Ascending aorta (tissue), 2 donors: ENCODE measurements at regions not wholly inside any gene's neighbourhood (a gene's known extent, or its start where the extent isn't known, plus 50 kb on each side); places are given as distances from the start of the nearest gene placed in this dataset.

ENCODE experiments used
- DNase-seq, 2 donors: peaks; one replicate each; pipeline ENCODE4 v3.0.0-alpha.2; 2019; ENCODE audit warnings: low spot score in 2 of 2
- H3K27ac ChIP-seq, 2 donors: fragments of 200-600 bp; sonication (generic); one replicate each; pipeline ENCODE4 v1.5.1; 2016 to 2017; ENCODE audit warnings: mild to moderate bottlenecking in 1 of 2
- H3K27me3 ChIP-seq: fragments of 200-600 bp; sonication (generic); one replicate; pipeline ENCODE4 v1.5.1; 2017
- H3K36me3 ChIP-seq, 2 donors: fragments of 200-600 bp; sonication (generic); one replicate each; pipeline ENCODE4 v1.5.1; 2016
- H3K4me1 ChIP-seq, 2 donors: fragments of 200-600 bp; sonication (generic); one replicate each; pipeline ENCODE4 v1.5.1; 2016 to 2017; ENCODE audit warnings: mild to moderate bottlenecking in 1 of 2
- H3K4me3 ChIP-seq, 2 donors: fragments of 200-600 bp; sonication (generic); one replicate each; pipeline ENCODE4 v1.5.1; 2016 to 2017; ENCODE audit warnings: mild to moderate bottlenecking in 1 of 2
- H3K9me3 ChIP-seq, 2 donors: fragments of 200-600 bp; sonication (generic); one replicate each; pipeline ENCODE4 v1.5.1; 2016
- intact Hi-C: fragments of 100-400 bp; cut with DNase I; formaldehyde crosslinking; loops from one replicate; pipeline ENCODE4 v1.15.1; 2023
- TF ChIP-seq, protein P1 (sequence below), 3 experiments: fragments of 200-600 bp in 2 of 3; fragments of 450-650 bp in 1 of 3; sonication (generic) in 2 of 3; IDR thresholded peaks; one replicate each; pipeline ENCODE4 v1.5.1; 2016 to 2019; ENCODE audit warnings: antibody characterized with exemption in 3 of 3, mild to moderate bottlenecking in 1 of 3, moderate library complexity in 1 of 3

DNA sequence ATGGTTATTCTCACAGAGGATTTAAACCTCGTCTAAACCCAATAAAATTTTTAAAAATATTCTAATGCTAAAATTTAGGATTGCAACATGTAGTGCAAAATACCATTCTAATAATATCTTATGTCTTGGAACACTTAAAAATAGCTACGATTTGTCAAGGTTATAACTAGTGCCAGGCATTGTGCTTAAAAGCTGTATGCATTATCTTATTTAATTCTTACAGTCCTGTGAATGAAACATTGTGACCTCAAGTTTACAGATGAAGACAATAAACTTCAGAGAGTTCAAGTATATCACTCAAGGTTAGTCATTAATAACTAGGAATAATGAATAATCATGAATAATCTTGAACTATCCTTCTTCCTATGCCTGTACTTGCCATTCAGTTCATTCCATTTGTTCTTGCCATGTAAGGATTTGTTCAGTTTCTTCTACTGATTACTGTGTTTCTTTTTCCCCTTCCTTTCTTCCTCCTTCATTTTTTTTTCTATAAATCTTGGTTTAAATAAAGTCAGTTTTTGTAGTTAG, 897.6 kb upstream of the NR2F2 start:
- intact Hi-C loops = loop anchor here (5.0 to 10.0 kb wide), 3 partner anchors 39 to 172 kb away; no protein-coding TSS in a partner anchor
- no peaks in the 10 kb centered on the region for H3K9me3 ChIP-seq
- H3K36me3 ChIP-seq = no peaks in the 10 kb centered on the region
- H3K4me1 ChIP-seq = peaks cover 7 to 14% of the 10 kb centered on the region in 2 donors
- H3K4me3 ChIP-seq = peak overlapping the region in 1 of 2 donors; percentile 4
- TF ChIP-seq, protein P1, sequence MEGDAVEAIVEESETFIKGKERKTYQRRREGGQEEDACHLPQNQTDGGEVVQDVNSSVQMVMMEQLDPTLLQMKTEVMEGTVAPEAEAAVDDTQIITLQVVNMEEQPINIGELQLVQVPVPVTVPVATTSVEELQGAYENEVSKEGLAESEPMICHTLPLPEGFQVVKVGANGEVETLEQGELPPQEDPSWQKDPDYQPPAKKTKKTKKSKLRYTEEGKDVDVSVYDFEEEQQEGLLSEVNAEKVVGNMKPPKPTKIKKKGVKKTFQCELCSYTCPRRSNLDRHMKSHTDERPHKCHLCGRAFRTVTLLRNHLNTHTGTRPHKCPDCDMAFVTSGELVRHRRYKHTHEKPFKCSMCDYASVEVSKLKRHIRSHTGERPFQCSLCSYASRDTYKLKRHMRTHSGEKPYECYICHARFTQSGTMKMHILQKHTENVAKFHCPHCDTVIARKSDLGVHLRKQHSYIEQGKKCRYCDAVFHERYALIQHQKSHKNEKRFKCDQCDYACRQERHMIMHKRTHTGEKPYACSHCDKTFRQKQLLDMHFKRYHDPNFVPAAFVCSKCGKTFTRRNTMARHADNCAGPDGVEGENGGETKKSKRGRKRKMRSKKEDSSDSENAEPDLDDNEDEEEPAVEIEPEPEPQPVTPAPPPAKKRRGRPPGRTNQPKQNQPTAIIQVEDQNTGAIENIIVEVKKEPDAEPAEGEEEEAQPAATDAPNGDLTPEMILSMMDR (IDR thresholded peaks at IDR 0.05) = no peak
- no peaks in the 10 kb centered on the region for H3K27me3 ChIP-seq
- H3K27ac ChIP-seq = peak overlapping the region; percentile 82
- no peak for DNase-seq

DNA sequence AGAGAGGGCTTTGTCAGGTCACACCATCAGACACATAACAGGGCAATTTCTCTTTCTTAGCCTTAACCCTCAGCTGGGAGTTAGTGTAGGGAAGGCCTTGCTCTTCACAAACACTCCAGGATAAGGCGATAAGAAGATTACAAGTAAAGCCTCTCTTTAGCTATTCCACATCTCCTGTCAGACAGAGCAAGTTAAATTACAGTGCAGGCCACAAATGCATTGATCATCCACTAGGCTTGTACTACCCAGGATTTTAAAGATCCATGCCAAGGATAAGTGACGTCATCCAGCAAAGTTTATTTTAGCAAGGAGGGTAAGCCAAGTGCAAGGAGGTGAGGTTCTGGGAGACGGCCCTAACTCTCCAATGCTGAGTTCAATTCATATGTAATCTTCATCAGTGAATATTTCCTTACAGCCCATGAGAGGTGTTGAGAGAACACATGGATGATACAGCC, 890.6 kb upstream of the NR2F2 start:
- Histone ChIP-seq H3K9me3 (no peaks in the 10 kb centered on the region), H3K4me1 (no peaks in the 10 kb centered on the region), H3K36me3 (no peaks in the 10 kb centered on the region), H3K27me3 (no peaks in the 10 kb centered on the region), H3K27ac (no peak overlapping the region), H3K4me3 (no peak overlapping the region)
- TF ChIP-seq, protein P1 (IDR thresholded peaks at IDR 0.05) = no peak
- no peak for DNase-seq
- intact Hi-C loops = loop anchor here (10.0 kb wide), 1 partner anchor 165 kb away; no protein-coding TSS in a partner anchor

DNA sequence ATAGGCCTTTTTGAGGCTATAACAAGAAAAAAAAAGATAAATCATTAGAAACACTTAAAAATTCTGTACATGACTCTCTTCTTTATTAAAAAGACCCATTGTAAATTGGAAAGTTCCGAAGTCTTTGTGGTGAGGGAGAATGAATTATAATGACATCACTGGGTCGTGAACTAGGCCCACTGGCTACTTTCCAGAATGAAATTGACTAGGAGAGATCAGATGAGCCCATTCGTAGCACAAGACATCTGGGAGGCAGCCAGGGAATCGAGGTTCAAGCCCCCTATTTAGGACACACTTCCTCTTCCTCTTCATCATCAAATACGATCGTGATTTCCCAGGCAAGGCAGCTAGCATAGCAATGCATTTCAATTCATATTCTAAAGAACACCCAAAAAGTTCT, 889.8 kb upstream of the NR2F2 start:
- no peaks in the 10 kb centered on the region for H3K9me3 ChIP-seq
- intact Hi-C loops = no loop called here
- no peaks in the 10 kb centered on the region for H3K27me3 ChIP-seq
- no peak overlapping the region for H3K27ac ChIP-seq
- H3K4me1 ChIP-seq = no peaks in the 10 kb centered on the region
- H3K36me3 ChIP-seq = no peaks in the 10 kb centered on the region
- H3K4me3 ChIP-seq = no peak overlapping the region
- TF ChIP-seq, protein P1 (IDR thresholded peaks at IDR 0.05) = no peak
- no peak for DNase-seq

DNA sequence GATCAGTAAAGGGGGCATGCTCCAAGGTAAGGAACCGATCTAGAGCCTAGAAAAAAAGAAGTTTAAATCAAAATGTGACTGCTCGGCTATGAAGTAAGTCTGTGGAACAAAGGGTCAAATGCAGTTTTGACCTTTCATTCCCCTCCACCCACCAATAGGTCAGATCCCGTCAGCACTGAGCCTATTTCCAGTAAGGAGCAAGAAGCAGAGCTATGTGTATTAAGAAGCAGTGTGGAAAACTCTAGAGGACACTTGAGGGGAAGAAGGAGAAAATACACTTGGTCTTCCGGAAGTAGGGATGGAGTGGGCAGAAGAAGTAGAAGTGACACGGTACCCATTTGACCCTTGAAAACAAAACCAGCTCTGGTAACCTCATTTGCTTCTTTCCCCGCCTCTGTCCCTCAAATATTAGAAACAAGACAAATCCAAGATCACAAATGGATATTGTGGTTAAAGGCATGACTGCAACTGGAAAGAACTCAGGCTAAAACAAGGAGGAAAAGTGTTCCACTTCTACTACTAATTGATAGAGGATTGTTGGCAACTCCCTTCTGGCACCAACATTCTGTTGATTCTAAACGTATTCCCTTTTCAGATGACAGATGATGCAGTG, 888.3 kb upstream of the NR2F2 start:
- no peak for DNase-seq
- no peaks in the 10 kb centered on the region for H3K4me1 ChIP-seq
- H3K36me3 ChIP-seq = no peaks in the 10 kb centered on the region
- intact Hi-C loops = no loop called here
- peak overlapping the region; percentile 16 to 37 for H3K27ac ChIP-seq
- H3K9me3 ChIP-seq = no peaks in the 10 kb centered on the region
- TF ChIP-seq, protein P1 (IDR thresholded peaks at IDR 0.05) = no peak
- no peaks in the 10 kb centered on the region for H3K27me3 ChIP-seq
- H3K4me3 ChIP-seq = no peak overlapping the region

- no peak overlapping the region for H3K27ac ChIP-seq
- DNase-seq = no peak
- intact Hi-C loops = no loop called here
- TF ChIP-seq, protein P1 (IDR thresholded peaks at IDR 0.05) = no peak
- H3K9me3 ChIP-seq = no peaks in the 10 kb centered on the region
- H3K4me1 ChIP-seq = no peaks in the 10 kb centered on the region
- H3K4me3 ChIP-seq = no peak overlapping the region
- no peaks in the 10 kb centered on the region for H3K36me3 ChIP-seq
- H3K27me3 ChIP-seq = no peaks in the 10 kb centered on the region
These were observed 885.6 kb upstream of the NR2F2 start for GRCh38 chr15:95444860-95445259.
